ENCODE measurements at regions not wholly inside any gene's neighbourhood (a gene's known extent, or its start where the extent isn't known, plus 50 kb on each side); places are given as distances from the start of the nearest gene placed in this dataset.

DNA sequence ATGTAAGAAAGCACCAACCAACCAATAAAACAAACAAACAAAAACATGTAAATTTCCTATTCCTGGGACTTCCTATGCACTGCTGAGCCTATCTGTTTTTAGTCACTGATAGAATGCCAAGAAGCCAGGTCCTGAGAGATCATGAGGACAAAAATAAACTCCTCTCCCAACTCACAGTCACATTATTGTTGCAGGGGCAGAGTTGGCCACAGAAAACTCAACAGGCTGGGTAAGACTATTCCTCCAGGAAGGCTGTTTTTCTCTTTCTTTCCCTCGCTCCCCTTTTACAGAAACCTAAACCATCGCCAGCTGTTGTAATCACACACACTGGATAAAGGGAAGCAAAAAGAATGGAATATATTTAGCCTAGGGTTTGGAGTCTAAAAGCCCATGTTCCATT lies 55.8 kb upstream of the METAP2 start:
- TF ChIP-seq POLR2A (IDR thresholded peaks at IDR 0.05; ENCODE audit: low read length), result no peak
- TF ChIP-seq GATA1 (IDR thresholded peaks at IDR 0.05; ENCODE audit: low read depth, low read length), result no peak
